ENCODE measurements at regions not wholly inside any gene's neighbourhood (a gene's known extent, or its start where the extent isn't known, plus 50 kb on each side); places are given as distances from the start of the nearest gene placed in this dataset.

DNA sequence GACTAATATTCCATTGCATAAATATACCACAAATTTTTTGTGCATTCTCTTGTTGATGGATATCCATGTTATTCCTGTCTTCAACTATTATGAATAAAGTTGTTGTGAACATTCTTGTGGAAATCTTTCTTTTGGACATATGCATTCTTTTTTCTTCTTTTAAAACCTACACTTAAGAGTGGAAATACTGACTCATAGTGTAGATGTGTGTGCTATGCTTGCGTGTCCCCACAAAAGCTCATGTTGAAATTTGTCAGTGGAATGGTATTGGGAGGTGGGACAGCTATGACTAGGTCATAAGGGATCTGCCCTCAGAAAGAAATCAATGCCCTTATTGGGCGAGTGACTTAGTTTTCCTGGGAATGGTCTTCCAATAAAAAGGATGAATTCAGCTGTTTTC, 203.6 kb upstream of the PRSS58 start:
- 3% methylated on average over 2 of the region's 2 CpGs for WGBS (ENCODE audit: low lambda C conversion rate)
- ChIA-PET CTCF (ENCODE audit: low intra/inter-chr PET ratio, low total read pairs) (no interaction called here), POLR2A (no interaction called here)
- DNase-seq (ENCODE audit: low spot score) (no peak), FAIRE-seq (no peak), ATAC-seq (no peak)
- no peak for TF ChIP-seq ZNF468 (CRISPR knock-in tag; IDR thresholded peaks at IDR 0.05)
- no peak for TF ChIP-seq RBM22 (optimal IDR thresholded peaks at IDR 0.05; ENCODE audit: low read length)
- TF ChIP-seq, protein P1, sequence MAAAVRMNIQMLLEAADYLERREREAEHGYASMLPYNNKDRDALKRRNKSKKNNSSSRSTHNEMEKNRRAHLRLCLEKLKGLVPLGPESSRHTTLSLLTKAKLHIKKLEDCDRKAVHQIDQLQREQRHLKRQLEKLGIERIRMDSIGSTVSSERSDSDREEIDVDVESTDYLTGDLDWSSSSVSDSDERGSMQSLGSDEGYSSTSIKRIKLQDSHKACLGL (CRISPR knock-in tag; IDR thresholded peaks at IDR 0.05) = no peak
- no peak for TF ChIP-seq FOXC1 (CRISPR knock-in tag; IDR thresholded peaks at IDR 0.05; ENCODE audit: borderline replicate concordance)
- Histone ChIP-seq H3K27me3 (ENCODE audit: control insufficient read depth in 1 of 2, insufficient read depth in 2 of 2, low read length in 2 of 2) (peaks cover 0 to 9% of the 10 kb centered on the region in 2 experiments; a peak in 3 of 5 replicates), H3K4me3 (replicated peaks in 1 of 3; ENCODE audit: insufficient read depth in 1 of 3, low read depth in 2 of 3, low read length in 3 of 3) (no peak overlapping the region), H3K4me2 (ENCODE audit: low read depth, low read length) (no peak overlapping the region), H3K9me3 (ENCODE audit: low read length) (no peaks in the 10 kb centered on the region), H3K79me2 (ENCODE audit: insufficient read depth, low read length) (no peaks in the 10 kb centered on the region), H3K27ac (ENCODE audit: extremely low read length, insufficient read depth, low read length) (no peak overlapping the region), H3K36me3 (replicated peaks in 1 of 2; ENCODE audit: control insufficient read depth in 1 of 2, insufficient read depth in 2 of 2, low read length in 2 of 2) (no peaks in the 10 kb centered on the region), H2AFZ (ENCODE audit: low read length) (no peak overlapping the region), H3K9ac (ENCODE audit: insufficient read depth, low read depth, low read length) (no peak overlapping the region), H4K20me1 (ENCODE audit: insufficient read depth, low read length) (no peaks in the 10 kb centered on the region), H3K4me1 (ENCODE audit: insufficient read depth, low read length) (no peaks in the 10 kb centered on the region)
- intact Hi-C loops (cut with micrococcal nuclease; ENCODE audit: unreplicated experiment) = no loop called here
- in situ Hi-C loops (cut with HindIII; ENCODE audit: extremely low pct_ligation_motif_present, low pct_unique_long_range_greater_than_20kb) = no loop called here
- BruUV-seq (replicated peaks) = no TSS peak

DNA sequence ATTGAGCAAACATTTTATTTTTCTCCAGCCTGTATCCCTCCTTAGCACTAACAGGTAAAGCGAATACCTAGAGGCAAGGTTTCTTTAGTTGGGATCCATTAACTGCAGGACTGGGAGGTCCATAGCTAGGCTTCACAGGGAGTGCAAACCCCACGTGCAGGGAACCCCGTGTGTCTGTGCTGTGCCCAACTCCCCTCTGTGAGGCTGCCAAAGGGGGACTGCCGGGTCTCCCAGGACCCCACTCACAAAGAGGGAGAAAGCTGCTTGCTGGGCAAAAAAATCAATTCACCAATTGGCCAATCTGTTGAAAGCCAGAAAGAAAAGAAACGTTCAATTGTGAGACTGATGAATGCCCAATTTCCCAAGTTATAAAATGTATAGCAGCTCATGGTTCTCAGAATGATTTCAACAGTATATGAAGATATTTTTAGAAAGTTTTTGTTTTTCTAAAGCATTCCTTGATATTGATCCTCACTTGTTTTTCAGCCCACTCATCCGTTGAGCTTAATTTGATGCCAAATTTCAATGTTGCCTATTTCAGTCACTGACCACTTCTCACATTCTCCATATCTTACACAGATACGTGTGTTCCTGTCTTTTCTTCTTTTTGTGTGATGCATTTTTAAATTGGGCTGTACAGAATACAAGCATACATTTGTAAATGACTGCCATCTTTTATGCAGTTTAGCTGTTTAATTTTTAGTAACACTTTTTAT, 202.7 kb upstream of the PRSS58 start:
- no peak for ATAC-seq
- no peak for TF ChIP-seq ETV6 (CRISPR knock-in tag; conservative IDR thresholded peaks at IDR 0.05)
- no peak for TF ChIP-seq ZNF737 (CRISPR knock-in tag; IDR thresholded peaks at IDR 0.05; ENCODE audit: borderline replicate concordance)
- TF ChIP-seq SP1 (IDR thresholded peaks at IDR 0.05) = no peak
- no peak for TF ChIP-seq SP1 (CRISPR knock-in tag; IDR thresholded peaks at IDR 0.05)
- TF ChIP-seq ARHGAP35 (CRISPR knock-in tag; IDR thresholded peaks at IDR 0.05; ENCODE audit: borderline replicate concordance) = no peak
- TF ChIP-seq, protein P2, sequence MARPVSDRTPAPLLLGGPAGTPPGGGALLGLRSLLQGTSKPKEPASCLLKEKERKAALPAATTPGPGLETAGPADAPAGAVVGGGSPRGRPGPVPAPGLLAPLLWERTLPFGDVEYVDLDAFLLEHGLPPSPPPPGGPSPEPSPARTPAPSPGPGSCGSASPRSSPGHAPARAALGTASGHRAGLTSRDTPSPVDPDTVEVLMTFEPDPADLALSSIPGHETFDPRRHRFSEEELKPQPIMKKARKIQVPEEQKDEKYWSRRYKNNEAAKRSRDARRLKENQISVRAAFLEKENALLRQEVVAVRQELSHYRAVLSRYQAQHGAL (CRISPR knock-in tag; IDR thresholded peaks at IDR 0.05; ENCODE audit: not compliant biosample characterization) = no peak
- no peak for TF ChIP-seq HMGA1 (CRISPR knock-in tag; conservative IDR thresholded peaks at IDR 0.05)
- TF ChIP-seq, protein P3, sequence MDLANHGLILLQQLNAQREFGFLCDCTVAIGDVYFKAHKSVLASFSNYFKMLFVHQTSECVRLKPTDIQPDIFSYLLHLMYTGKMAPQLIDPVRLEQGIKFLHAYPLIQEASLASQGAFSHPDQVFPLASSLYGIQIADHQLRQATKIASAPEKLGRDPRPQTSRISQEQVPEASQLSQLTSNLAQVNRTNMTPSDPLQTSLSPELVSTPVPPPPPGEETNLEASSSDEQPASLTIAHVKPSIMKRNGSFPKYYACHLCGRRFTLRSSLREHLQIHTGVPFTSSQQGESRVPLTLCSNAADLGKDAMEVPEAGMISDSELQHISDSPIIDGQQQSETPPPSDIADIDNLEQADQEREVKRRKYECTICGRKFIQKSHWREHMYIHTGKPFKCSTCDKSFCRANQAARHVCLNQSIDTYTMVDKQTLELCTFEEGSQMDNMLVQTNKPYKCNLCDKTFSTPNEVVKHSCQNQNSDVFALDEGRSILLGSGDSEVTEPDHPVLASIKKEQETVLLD (CRISPR knock-in tag; IDR thresholded peaks at IDR 0.05; ENCODE audit: low read depth) = no peak

More for the DNA sequence above, 202.7 kb upstream of the PRSS58 start:
- Histone ChIP-seq H3K4me1 (ENCODE audit: insufficient read depth, low read length) (no peaks in the 10 kb centered on the region), H3K27ac (ENCODE audit: extremely low read length, insufficient read depth, low read length) (no peak overlapping the region), H2AFZ (ENCODE audit: low read length) (no peak overlapping the region), H4K20me1 (ENCODE audit: insufficient read depth, low read length) (no peaks in the 10 kb centered on the region), H3K36me3 (replicated peaks in 1 of 2; ENCODE audit: control insufficient read depth in 1 of 2, insufficient read depth in 2 of 2, low read length in 2 of 2) (no peaks in the 10 kb centered on the region), H3K27me3 (ENCODE audit: control insufficient read depth in 1 of 2, insufficient read depth in 2 of 2, low read length in 2 of 2) (peaks cover under 1 to 2% of the 10 kb centered on the region in 2 experiments; a peak in 3 of 5 replicates), H3K4me3 (replicated peaks in 1 of 3; ENCODE audit: insufficient read depth in 1 of 3, low read depth in 2 of 3, low read length in 3 of 3) (no peak overlapping the region), H3K9ac (ENCODE audit: insufficient read depth, low read depth, low read length) (no peak overlapping the region), H3K9me3 (ENCODE audit: low read length) (no peaks in the 10 kb centered on the region), H3K4me2 (ENCODE audit: low read depth, low read length) (no peak overlapping the region), H3K79me2 (ENCODE audit: insufficient read depth, low read length) (no peaks in the 10 kb centered on the region)
- CTCF ChIA-PET (ENCODE audit: low intra/inter-chr PET ratio, low total read pairs) = no interaction called here
- DNase-seq (ENCODE audit: low spot score) = no peak
- WGBS (ENCODE audit: low lambda C conversion rate) = under 1% methylated on average over 7 of the region's 7 CpGs
- no peak for FAIRE-seq
- in situ Hi-C loops (cut with HindIII; ENCODE audit: extremely low pct_ligation_motif_present, low pct_unique_long_range_greater_than_20kb) (no loop called here), intact Hi-C loops (cut with micrococcal nuclease; ENCODE audit: unreplicated experiment) (no loop called here)
- BruUV-seq (replicated peaks) = no TSS peak
- POLR2A ChIA-PET = no interaction called here
